H9 (cell line): ENCODE measurements at regions not wholly inside any gene's neighbourhood (a gene's known extent, or its start where the extent isn't known, plus 50 kb on each side); places are given as distances from the start of the nearest gene placed in this dataset.

Experiments
- DNase-seq: peaks from one replicate; pipeline ENCODE4 v3.0.0-alpha.2; 2017
- H2AFZ ChIP-seq: one replicate; pipeline ENCODE4 v1.6.1; 2013; ENCODE audit warnings: mild to moderate bottlenecking, low read length, control low read depth, moderate library complexity
- H2AK5ac ChIP-seq: 2 replicates; pipeline ENCODE4 v1.6.1; 2013; ENCODE audit warnings: low read length, control low read depth, mixed read lengths; ENCODE audit not compliant: insufficient read length
- H2BK120ac ChIP-seq: one replicate; pipeline ENCODE4 v1.6.1; 2013; ENCODE audit warnings: low read depth, mild to moderate bottlenecking, low read length, control low read depth, inconsistent platforms; ENCODE audit not compliant: poor library complexity, severe bottlenecking
- H2BK12ac ChIP-seq: 2 replicates; pipeline ENCODE4 v1.6.1; 2013; ENCODE audit warnings: low read length, control low read depth, mixed read lengths, low read depth; ENCODE audit not compliant: insufficient read length
- H2BK15ac ChIP-seq: 2 replicates; pipeline ENCODE4 v1.6.1; 2013; ENCODE audit warnings: low read depth, low read length, control low read depth
- H2BK20ac ChIP-seq: one replicate; pipeline ENCODE4 v1.6.1; 2013; ENCODE audit warnings: low read depth, mild to moderate bottlenecking, low read length, control low read depth, inconsistent platforms; ENCODE audit not compliant: poor library complexity, severe bottlenecking
- H2BK5ac ChIP-seq: 2 replicates; pipeline ENCODE4 v1.6.1; 2013; ENCODE audit warnings: low read length, control low read depth, mixed read lengths; ENCODE audit not compliant: insufficient read length
- H3K14ac ChIP-seq: 2 replicates; pipeline ENCODE4 v1.6.1; 2013; ENCODE audit warnings: low read length, control low read depth; ENCODE audit not compliant: insufficient read depth
- H3K18ac ChIP-seq: 2 replicates; pipeline ENCODE4 v1.6.1; 2013; ENCODE audit warnings: low read depth, mild to moderate bottlenecking, mixed read lengths, low read length, control low read depth; ENCODE audit not compliant: insufficient read length
- H3K23ac ChIP-seq: 2 replicates; pipeline ENCODE4 v1.6.1; 2013; ENCODE audit warnings: low read length, control low read depth, mixed read lengths, low read depth; ENCODE audit not compliant: insufficient read length
- H3K23me2 ChIP-seq: 2 replicates; pipeline ENCODE4 v1.6.1; 2013; ENCODE audit warnings: low read depth, mild to moderate bottlenecking, mixed read lengths, low read length, control low read depth; ENCODE audit not compliant: insufficient read length, poor library complexity, severe bottlenecking
- H3K27ac ChIP-seq: 2 replicates; pipeline ENCODE4 v1.5.1; 2013; ENCODE audit warnings: low read length, control low read depth, mixed read lengths, low read depth; ENCODE audit not compliant: insufficient read length
- H3K27me3 ChIP-seq: 2 replicates; pipeline ENCODE4 v1.6.1; 2013; ENCODE audit warnings: low read length, control low read depth, inconsistent platforms; ENCODE audit not compliant: insufficient read depth
- H3K4ac ChIP-seq: 2 replicates; pipeline ENCODE4 v1.6.1; 2013; ENCODE audit warnings: low read depth, mild to moderate bottlenecking, control low read depth, inconsistent platforms, low read length, moderate library complexity
- H3K4me1 ChIP-seq: 2 replicates; pipeline ENCODE4 v1.6.1; 2013; ENCODE audit warnings: low read length, control low read depth, inconsistent platforms; ENCODE audit not compliant: insufficient read depth
- H3K4me2 ChIP-seq: 2 replicates; pipeline ENCODE4 v1.6.1; 2013; ENCODE audit warnings: low read length, control low read depth, mixed read lengths; ENCODE audit not compliant: insufficient read length, insufficient read depth
- H3K56ac ChIP-seq: 2 replicates; pipeline ENCODE4 v1.6.1; 2013; ENCODE audit warnings: low read depth, mild to moderate bottlenecking, mixed read lengths, low read length, control low read depth; ENCODE audit not compliant: insufficient read length
- H3K79me1 ChIP-seq: 2 replicates; pipeline ENCODE4 v1.6.1; 2013; ENCODE audit warnings: low read depth, mild to moderate bottlenecking, moderate library complexity, low read length, control low read depth, inconsistent platforms; ENCODE audit not compliant: insufficient read depth, poor library complexity, severe bottlenecking
- H3K79me2 ChIP-seq: 2 replicates; pipeline ENCODE4 v1.6.1; 2013; ENCODE audit warnings: low read length, control low read depth, inconsistent platforms; ENCODE audit not compliant: insufficient read depth
- H3K9ac ChIP-seq: 2 replicates; pipeline ENCODE4 v1.6.1; 2013; ENCODE audit warnings: low read length, control low read depth, mixed read lengths; ENCODE audit not compliant: insufficient read length; ENCODE audit errors: extremely low read depth
- H3K9me3 ChIP-seq: one replicate; pipeline ENCODE4 v1.6.1; 2013; ENCODE audit warnings: low read depth, low read length, inconsistent platforms; ENCODE audit not compliant: control insufficient read depth
- H3T11ph ChIP-seq: one replicate; pipeline ENCODE4 v1.6.1; 2013; ENCODE audit warnings: mild to moderate bottlenecking, low read length, control low read depth, inconsistent platforms
- H4K20me1 ChIP-seq: one replicate; pipeline ENCODE4 v1.6.1; 2013; ENCODE audit not compliant: control insufficient read depth, insufficient read length, insufficient read depth
- H4K5ac ChIP-seq: 2 replicates; pipeline ENCODE4 v1.6.1; 2013; ENCODE audit warnings: low read depth, mild to moderate bottlenecking, mixed read lengths, low read length, control low read depth; ENCODE audit not compliant: insufficient read length
- H4K8ac ChIP-seq: replicated peaks from 2 replicates; pipeline ENCODE4 v1.6.1; 2013; ENCODE audit warnings: low read length, control low read depth, mixed read lengths, low read depth; ENCODE audit not compliant: insufficient read length
- H4K91ac ChIP-seq: 2 replicates; pipeline ENCODE4 v1.6.1; 2013; ENCODE audit warnings: low read depth, mild to moderate bottlenecking, moderate library complexity, mixed read lengths, low read length, control low read depth; ENCODE audit not compliant: insufficient read length
- H3K27ac Mint-ChIP-seq, 3 experiments: 2 replicates in 2 of 3; 3 replicates in 1 of 3; pipeline ENCODE4 v1.8.0; 2020 to 2021; ENCODE audit warnings: mixed read lengths in 3 of 3, mild to moderate bottlenecking in 1 of 3, moderate library complexity in 1 of 3
- H3K27me3 Mint-ChIP-seq: 2 replicates; pipeline ENCODE4 v1.8.0; 2021; ENCODE audit warnings: low read depth, mild to moderate bottlenecking, moderate library complexity, mixed read lengths
- H3K36me3 Mint-ChIP-seq, 3 experiments: 2 replicates in 2 of 3; 3 replicates in 1 of 3; pipeline ENCODE4 v1.8.0; 2020 to 2021; ENCODE audit warnings: low read depth in 3 of 3, mixed read lengths in 3 of 3; ENCODE audit not compliant: insufficient read depth in 1 of 3
- H3K4me1 Mint-ChIP-seq, 2 experiments: 2 replicates each; pipeline ENCODE4 v1.8.0; 2020; ENCODE audit warnings: mixed read lengths in 2 of 2
- H3K4me3 Mint-ChIP-seq, 2 experiments: 2 replicates in 1 of 2; 3 replicates in 1 of 2; pipeline ENCODE4 v1.8.0; 2020 to 2021; ENCODE audit warnings: mild to moderate bottlenecking in 2 of 2, mixed read lengths in 2 of 2, moderate library complexity in 1 of 2
- H3K9me3 Mint-ChIP-seq, 2 experiments: 2 replicates in 1 of 2; 3 replicates in 1 of 2; pipeline ENCODE4 v1.8.0; 2020; ENCODE audit warnings: mild to moderate bottlenecking in 2 of 2, mixed read lengths in 2 of 2, moderate library complexity in 1 of 2
- CTCF ChIP-seq: fragments of 200-600 bp; sonication (generic); conservative IDR thresholded peaks from 3 replicates; pipeline ENCODE4 v1.8.0; 2021; ENCODE audit warnings: antibody characterized with exemption, mild to moderate bottlenecking
- WGBS: extraction: QIAGEN DNeasy Blood & Tissue Kit; methylation state at CpG from one replicate; pipeline ENCODE4 v1.1.7; 2013; ENCODE audit warnings: missing lambda C conversion rate, low lambda C conversion rate, mixed read lengths; ENCODE audit not compliant: insufficient read length; ENCODE audit errors: extremely low coverage; 5-methylcytosine and 5-hydroxymethylcytosine counted together

- no peak overlapping the region for H2BK20ac ChIP-seq
- TF ChIP-seq CTCF = no peak
- peaks cover 0 to 11% of the 10 kb centered on the region in 2 experiments; a peak in 2 of 4 replicates for H3K4me1 Mint-ChIP-seq
- H3K4ac ChIP-seq = no peak overlapping the region
- H3T11ph ChIP-seq = no peak overlapping the region
- no peak overlapping the region for H3K27ac Mint-ChIP-seq
- no peaks in the 10 kb centered on the region for H3K4me1 ChIP-seq
- no peak for DNase-seq
- WGBS = no CpG with 5 or more reads among the region's 1 CpG
- H2BK5ac ChIP-seq = no peak overlapping the region
- H3K9ac ChIP-seq = no peak overlapping the region
- H4K8ac ChIP-seq = no peak overlapping the region
- H3K27me3 ChIP-seq = no peaks in the 10 kb centered on the region
- H4K20me1 ChIP-seq = no peaks in the 10 kb centered on the region
- no peak overlapping the region for H4K91ac ChIP-seq
- H2BK120ac ChIP-seq = no peak overlapping the region
- no peak overlapping the region for H3K14ac ChIP-seq
- no peaks in the 10 kb centered on the region for H3K9me3 Mint-ChIP-seq
- no peaks in the 10 kb centered on the region for H3K36me3 Mint-ChIP-seq
- H3K27me3 Mint-ChIP-seq = no peaks in the 10 kb centered on the region
- no peak overlapping the region for H3K27ac ChIP-seq
- H3K79me2 ChIP-seq = no peaks in the 10 kb centered on the region
- no peak overlapping the region for H2AK5ac ChIP-seq
- no peaks in the 10 kb centered on the region for H3K23me2 ChIP-seq
- H2BK12ac ChIP-seq = no peak overlapping the region
- no peaks in the 10 kb centered on the region for H3K79me1 ChIP-seq
- no peak overlapping the region for H3K4me2 ChIP-seq
- H2BK15ac ChIP-seq = no peak overlapping the region
- no peaks in the 10 kb centered on the region for H3K9me3 ChIP-seq
- no peak overlapping the region for H4K5ac ChIP-seq
- H3K56ac ChIP-seq = no peak overlapping the region
- no peak overlapping the region for H3K23ac ChIP-seq
- H3K18ac ChIP-seq = no peak overlapping the region
- H3K4me3 Mint-ChIP-seq = no peak overlapping the region
- no peak overlapping the region for H2AFZ ChIP-seq
Observed at GRCh38 chr3:168975576-168975975, 687.9 kb downstream of the MECOM start.
